ENCODE measurements at regions not wholly inside any gene's neighbourhood (a gene's known extent, or its start where the extent isn't known, plus 50 kb on each side); places are given as distances from the start of the nearest gene placed in this dataset.
"Not testable (repeated sequence)": the region's sequence is repeated elsewhere in the genome, so short reads cannot be mapped to it uniquely, and the experiment has no call there.

GRCh38 chr12:102329883-102330282, 132.2 kb upstream of the PMCH start:
- no peak overlapping the region for H3K27ac Mint-ChIP-seq (ENCODE audit: unreplicated experiment)
- H3K27me3 Mint-ChIP-seq (ENCODE audit: unreplicated experiment), result no peaks in the 10 kb centered on the region
- no peaks in the 10 kb centered on the region for H3K9me3 Mint-ChIP-seq (ENCODE audit: unreplicated experiment)
- no peaks in the 10 kb centered on the region for H3K36me3 Mint-ChIP-seq (ENCODE audit: unreplicated experiment)
- H3K4me1 Mint-ChIP-seq (ENCODE audit: low read depth, unreplicated experiment), result peaks cover 13% of the 10 kb centered on the region
- no peak overlapping the region for H3K4me3 Mint-ChIP-seq (ENCODE audit: unreplicated experiment)
- DNase-seq, result no peak
- TF ChIP-seq CTCF (IDR thresholded peaks at IDR 0.05; ENCODE audit: partially characterized antibody, unreplicated experiment), result no peak

GRCh38 chr12:102326982-102327381, 129.3 kb upstream of the PMCH start:
- H3K36me3 Mint-ChIP-seq (ENCODE audit: unreplicated experiment), result no peaks in the 10 kb centered on the region
- no peak overlapping the region for H3K27ac Mint-ChIP-seq (ENCODE audit: unreplicated experiment)
- H3K4me3 Mint-ChIP-seq (ENCODE audit: unreplicated experiment), result no peak overlapping the region
- no peaks in the 10 kb centered on the region for H3K27me3 Mint-ChIP-seq (ENCODE audit: unreplicated experiment)
- peaks cover 13% of the 10 kb centered on the region for H3K4me1 Mint-ChIP-seq (ENCODE audit: low read depth, unreplicated experiment)
- H3K9me3 Mint-ChIP-seq (ENCODE audit: unreplicated experiment), result no peaks in the 10 kb centered on the region
- no peak for TF ChIP-seq CTCF (IDR thresholded peaks at IDR 0.05; ENCODE audit: partially characterized antibody, unreplicated experiment)
- DNase-seq, result no peak

- DNase-seq; H3K36me3 Mint-ChIP-seq (ENCODE audit: unreplicated experiment); H3K27me3 Mint-ChIP-seq (ENCODE audit: unreplicated experiment); H3K27ac Mint-ChIP-seq (ENCODE audit: unreplicated experiment); H3K4me3 Mint-ChIP-seq (ENCODE audit: unreplicated experiment); H3K9me3 Mint-ChIP-seq (ENCODE audit: unreplicated experiment): not testable (repeated sequence)
- H3K4me1 Mint-ChIP-seq (ENCODE audit: low read depth, unreplicated experiment), result peaks cover 13% of the 10 kb centered on the region
Measured at GRCh38 chr12:102325108-102325507, 127.5 kb upstream of the PMCH start.

GRCh38 chr12:102323799-102324198, 126.2 kb upstream of the PMCH start:
- Mint-ChIP-seq H3K36me3 (ENCODE audit: unreplicated experiment) (no peaks in the 10 kb centered on the region), H3K4me1 (ENCODE audit: low read depth, unreplicated experiment) (peaks cover 13% of the 10 kb centered on the region), H3K27ac (ENCODE audit: unreplicated experiment) (no peak overlapping the region), H3K9me3 (ENCODE audit: unreplicated experiment) (no peaks in the 10 kb centered on the region), H3K27me3 (ENCODE audit: unreplicated experiment) (no peaks in the 10 kb centered on the region), H3K4me3 (ENCODE audit: unreplicated experiment) (no peak overlapping the region)
- DNase-seq, result no peak
- no peak for TF ChIP-seq CTCF (IDR thresholded peaks at IDR 0.05; ENCODE audit: partially characterized antibody, unreplicated experiment)

- H3K4me1 Mint-ChIP-seq (ENCODE audit: low read depth, unreplicated experiment), result peaks cover 7% of the 10 kb centered on the region
- no peaks in the 10 kb centered on the region for H3K27me3 Mint-ChIP-seq (ENCODE audit: unreplicated experiment)
- DNase-seq, result no peak
- H3K4me3 Mint-ChIP-seq (ENCODE audit: unreplicated experiment), result no peak overlapping the region
- no peak overlapping the region for H3K27ac Mint-ChIP-seq (ENCODE audit: unreplicated experiment)
- H3K36me3 Mint-ChIP-seq (ENCODE audit: unreplicated experiment), result no peaks in the 10 kb centered on the region
- H3K9me3 Mint-ChIP-seq (ENCODE audit: unreplicated experiment), result no peaks in the 10 kb centered on the region
- TF ChIP-seq CTCF (IDR thresholded peaks at IDR 0.05; ENCODE audit: partially characterized antibody, unreplicated experiment), result no peak
Measured at GRCh38 chr12:102322254-102322653, 124.6 kb upstream of the PMCH start.

Measured in glutamatergic neuron (in vitro differentiated cells).